ENCODE measurements at regions not wholly inside any gene's neighbourhood (a gene's known extent, or its start where the extent isn't known, plus 50 kb on each side); places are given as distances from the start of the nearest gene placed in this dataset.

DNA sequence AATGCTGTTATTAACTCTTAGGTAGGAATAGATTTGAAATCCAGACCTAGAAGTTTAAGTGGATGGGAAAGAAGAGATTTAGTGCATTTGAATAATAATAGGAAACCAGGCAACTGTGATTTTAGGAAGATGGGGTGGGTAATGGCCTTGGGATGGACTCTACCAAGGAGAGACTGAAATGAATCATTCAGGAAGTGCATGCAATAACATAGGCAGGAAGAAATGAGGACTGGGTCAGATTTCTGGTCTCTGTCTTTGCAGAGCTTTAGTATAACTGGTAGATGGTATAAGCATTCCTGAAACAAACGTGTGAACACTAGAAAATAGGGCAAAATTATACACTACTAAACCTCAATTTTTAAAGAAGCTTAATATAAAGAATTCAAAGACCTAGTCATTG is 274.4 kb upstream of the CLINT1 start:
- no peaks in the 10 kb centered on the region for H3K36me3 ChIP-seq
- H3K27ac ChIP-seq, result no peak overlapping the region
- no peak for ATAC-seq
- no peaks in the 10 kb centered on the region for H3K4me1 ChIP-seq
- no peaks in the 10 kb centered on the region for H3K9me3 ChIP-seq
- no peak overlapping the region for H3K4me3 ChIP-seq
- intact Hi-C loops (cut with DNase I), result no loop called here
- H3K27me3 ChIP-seq, result no peaks in the 10 kb centered on the region
- TF ChIP-seq, protein P1, sequence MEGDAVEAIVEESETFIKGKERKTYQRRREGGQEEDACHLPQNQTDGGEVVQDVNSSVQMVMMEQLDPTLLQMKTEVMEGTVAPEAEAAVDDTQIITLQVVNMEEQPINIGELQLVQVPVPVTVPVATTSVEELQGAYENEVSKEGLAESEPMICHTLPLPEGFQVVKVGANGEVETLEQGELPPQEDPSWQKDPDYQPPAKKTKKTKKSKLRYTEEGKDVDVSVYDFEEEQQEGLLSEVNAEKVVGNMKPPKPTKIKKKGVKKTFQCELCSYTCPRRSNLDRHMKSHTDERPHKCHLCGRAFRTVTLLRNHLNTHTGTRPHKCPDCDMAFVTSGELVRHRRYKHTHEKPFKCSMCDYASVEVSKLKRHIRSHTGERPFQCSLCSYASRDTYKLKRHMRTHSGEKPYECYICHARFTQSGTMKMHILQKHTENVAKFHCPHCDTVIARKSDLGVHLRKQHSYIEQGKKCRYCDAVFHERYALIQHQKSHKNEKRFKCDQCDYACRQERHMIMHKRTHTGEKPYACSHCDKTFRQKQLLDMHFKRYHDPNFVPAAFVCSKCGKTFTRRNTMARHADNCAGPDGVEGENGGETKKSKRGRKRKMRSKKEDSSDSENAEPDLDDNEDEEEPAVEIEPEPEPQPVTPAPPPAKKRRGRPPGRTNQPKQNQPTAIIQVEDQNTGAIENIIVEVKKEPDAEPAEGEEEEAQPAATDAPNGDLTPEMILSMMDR (IDR thresholded peaks at IDR 0.05), result no peak
- 61 to 67% methylated on average over 1 of the region's 1 CpG for WGBS, 2 donors
- no peak for DNase-seq

DNA sequence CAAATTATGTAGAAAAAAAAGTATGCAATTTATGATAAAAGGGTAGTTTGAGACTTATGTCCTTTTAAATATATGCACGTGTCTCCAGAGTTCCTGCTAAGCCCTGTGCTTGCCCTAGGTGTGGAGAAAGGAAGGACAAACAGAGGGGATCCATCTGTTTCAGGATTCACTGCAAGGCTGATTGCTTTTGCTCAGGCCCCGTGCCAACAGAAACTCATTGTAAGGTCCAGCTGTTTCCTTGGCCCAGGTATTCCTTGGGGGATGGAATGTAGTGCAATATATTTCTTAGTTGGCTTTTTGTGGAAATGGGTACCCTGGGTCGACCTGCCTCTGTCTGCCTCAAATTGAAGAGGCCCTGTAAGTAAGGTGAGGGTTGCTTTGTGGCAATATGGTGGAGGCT is 268.6 kb upstream of the CLINT1 start:
- TF ChIP-seq, protein P1 (IDR thresholded peaks at IDR 0.05), result no peak

DNA sequence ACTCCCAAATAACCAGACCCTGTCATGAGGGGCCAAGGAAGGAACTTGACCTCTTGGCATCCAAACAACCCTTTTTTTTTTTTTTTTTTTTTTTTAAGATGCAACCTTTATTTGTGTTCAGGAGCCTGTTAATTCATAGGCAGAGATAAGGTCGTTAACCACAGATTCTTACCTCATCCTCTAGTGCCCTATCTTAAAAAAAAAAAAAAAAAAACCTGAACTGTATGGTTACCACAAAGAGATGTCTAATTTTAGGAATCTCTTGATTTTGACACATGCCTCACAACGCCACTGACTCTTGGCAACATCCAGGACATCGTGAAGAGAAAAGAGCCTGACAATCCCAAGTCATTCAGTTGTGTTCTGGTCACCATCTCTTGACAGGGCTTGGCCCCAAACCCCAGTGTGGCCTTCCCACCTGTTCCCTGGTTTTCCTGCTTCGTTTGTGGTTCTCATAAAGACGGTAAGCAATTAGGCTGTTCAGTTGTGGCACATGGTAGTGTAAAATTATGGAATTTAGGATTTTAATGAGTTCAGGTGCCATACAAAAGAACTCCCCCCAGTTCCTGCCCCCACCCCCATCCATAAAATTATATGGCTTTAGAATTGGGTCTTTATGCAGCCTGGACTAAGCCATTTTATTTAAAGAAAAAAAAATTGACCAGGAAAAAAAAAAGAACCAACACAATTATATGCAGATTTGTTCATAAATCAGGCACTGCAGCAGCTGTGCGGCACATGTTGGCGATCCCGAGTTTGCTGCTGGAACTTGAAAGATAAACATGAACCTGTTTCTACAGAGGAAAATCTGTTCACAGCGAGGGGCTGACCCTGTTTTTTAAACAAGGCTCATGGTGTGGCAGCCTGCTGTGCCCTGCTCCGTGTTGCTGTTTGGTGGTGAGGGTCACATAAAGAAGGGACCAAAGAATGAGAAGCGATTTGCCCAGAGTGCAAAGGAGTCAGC is 267.8 kb upstream of the CLINT1 start:
- Histone ChIP-seq H3K9me3 (no peaks in the 10 kb centered on the region), H3K27me3 (no peaks in the 10 kb centered on the region), H3K4me3 (no peak overlapping the region), H3K36me3 (no peaks in the 10 kb centered on the region), H3K4me1 (no peaks in the 10 kb centered on the region), H3K27ac (no peak overlapping the region)
- TF ChIP-seq, protein P1 (IDR thresholded peaks at IDR 0.05), result no peak
- no peak for DNase-seq
- intact Hi-C loops (cut with DNase I), result no loop called here
- ATAC-seq, result no peak
- 63 to 72% methylated on average over 11 of the region's 11 CpGs for WGBS, 2 donors

More for the DNA sequence above, 268.6 kb upstream of the CLINT1 start:
- Histone ChIP-seq H3K36me3 (no peaks in the 10 kb centered on the region), H3K27me3 (no peaks in the 10 kb centered on the region), H3K9me3 (no peaks in the 10 kb centered on the region), H3K27ac (no peak overlapping the region), H3K4me3 (no peak overlapping the region), H3K4me1 (no peaks in the 10 kb centered on the region)
- DNase-seq (no peak), ATAC-seq (no peak)
- 65 to 70% methylated on average over 3 of the region's 3 CpGs for WGBS, 2 donors
- intact Hi-C loops (cut with DNase I), result no loop called here

DNA sequence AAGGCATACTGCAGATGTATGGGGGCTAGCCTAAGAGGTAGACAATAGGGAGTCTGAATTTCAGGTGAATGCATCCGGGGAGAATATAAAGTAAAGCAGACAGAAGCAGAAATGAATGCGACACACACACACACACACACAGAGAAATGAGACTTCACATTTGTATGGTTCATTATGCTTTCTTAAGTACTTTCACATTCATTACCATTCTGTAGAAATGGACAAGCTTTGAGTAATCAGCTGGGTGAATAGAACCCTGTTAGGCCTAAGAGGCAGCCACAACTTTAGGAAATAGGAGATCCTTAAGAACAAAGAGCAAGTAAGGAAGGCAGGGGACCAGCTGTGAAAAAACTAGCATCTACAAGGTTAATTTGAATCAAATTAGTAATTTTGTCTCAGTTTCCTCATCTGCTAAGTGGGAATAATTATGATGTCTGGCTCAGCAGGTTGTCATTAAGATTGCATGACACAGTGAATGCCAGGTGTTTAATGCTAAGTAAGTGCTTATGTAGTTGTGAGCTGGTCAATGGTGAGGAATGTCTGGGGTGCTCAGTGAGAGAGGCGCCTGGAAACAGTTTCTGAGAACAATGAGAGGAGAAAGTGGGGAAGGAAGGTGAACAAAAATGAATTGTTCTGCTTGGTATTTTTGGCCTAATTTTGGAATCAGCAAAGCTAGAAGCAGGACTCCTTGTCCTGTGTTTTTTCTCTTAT is 265.8 kb upstream of the CLINT1 start:
- no peak for DNase-seq
- Histone ChIP-seq H3K27me3 (no peaks in the 10 kb centered on the region), H3K9me3 (no peaks in the 10 kb centered on the region), H3K36me3 (no peaks in the 10 kb centered on the region), H3K27ac (no peak overlapping the region), H3K4me1 (peaks cover 0 to 1% (median 0%) of the 10 kb centered on the region in 9 donors), H3K4me3 (no peak overlapping the region)
- 93 to 94% methylated on average over 3 of the region's 3 CpGs for WGBS, 2 donors
- intact Hi-C loops (cut with DNase I), result no loop called here
- TF ChIP-seq, protein P1 (IDR thresholded peaks at IDR 0.05), result no peak
- ATAC-seq, result no peak
